NCI-H524 (cell line): ENCODE measurements at regions not wholly inside any gene's neighbourhood (a gene's known extent, or its start where the extent isn't known, plus 50 kb on each side); places are given as distances from the start of the nearest gene placed in this dataset.
A peak's percentile ranks its signal among the peaks of the same experiment; 100 is the strongest.

Source experiments
- DNase-seq, 2 experiments: peaks; one replicate each; lab custom pipeline; 2025; lab: John Stamatoyannopoulos, UW

DNA sequence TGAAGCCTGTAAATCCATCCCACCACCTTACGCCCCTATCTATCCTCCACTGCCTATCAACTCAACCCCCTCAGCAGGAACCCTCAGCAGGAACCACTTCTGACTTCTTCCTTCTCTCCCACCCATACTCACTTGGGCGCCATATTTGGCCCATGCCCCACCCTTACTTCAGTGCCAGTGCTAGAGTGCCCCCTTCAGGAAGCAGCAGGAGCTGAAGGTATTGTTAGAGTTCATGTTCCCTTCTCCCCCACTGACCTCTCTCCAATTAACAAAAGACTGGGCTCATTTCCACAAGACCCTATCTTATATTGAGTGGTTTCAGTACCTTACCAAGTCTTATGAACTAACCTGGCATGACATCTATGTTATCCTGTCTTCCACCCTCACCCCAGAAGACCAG is 363.1 kb upstream of the SLIT2 start:
- DNase-seq = no peak

GRCh38 chr4:19883841-19884240 is 367.9 kb upstream of the SLIT2 start:
- DNase-seq = no peak

DNA sequence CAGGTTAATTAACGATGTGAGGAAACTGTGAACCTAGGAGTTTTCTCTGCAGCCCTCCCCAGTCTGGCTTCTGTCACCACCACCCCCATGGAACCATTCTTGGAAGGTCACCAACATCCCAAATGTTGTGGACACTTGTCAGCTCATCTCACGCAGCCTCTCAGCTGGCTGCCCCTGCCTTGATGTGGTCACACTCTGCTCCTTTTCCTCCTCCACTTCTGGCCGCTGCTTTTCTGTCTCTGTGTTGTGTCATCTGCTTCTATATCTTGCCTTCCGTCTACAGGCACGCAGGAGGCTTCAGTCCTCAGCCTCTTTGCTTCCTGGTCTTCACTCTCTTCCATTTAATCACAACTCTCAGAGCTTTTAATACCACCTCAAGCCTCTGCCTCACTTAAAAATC is 371.5 kb upstream of the SLIT2 start:
- DNase-seq = no peak

GRCh38 chr4:19879330-19879729 is 372.4 kb upstream of the SLIT2 start:
- no peak for DNase-seq

GRCh38 chr4:19857991-19858390 is 393.7 kb upstream of the SLIT2 start:
- DNase-seq = no peak

GRCh38 chr4:19857380-19857779 is 394.3 kb upstream of the SLIT2 start:
- DNase-seq = no peak

DNA sequence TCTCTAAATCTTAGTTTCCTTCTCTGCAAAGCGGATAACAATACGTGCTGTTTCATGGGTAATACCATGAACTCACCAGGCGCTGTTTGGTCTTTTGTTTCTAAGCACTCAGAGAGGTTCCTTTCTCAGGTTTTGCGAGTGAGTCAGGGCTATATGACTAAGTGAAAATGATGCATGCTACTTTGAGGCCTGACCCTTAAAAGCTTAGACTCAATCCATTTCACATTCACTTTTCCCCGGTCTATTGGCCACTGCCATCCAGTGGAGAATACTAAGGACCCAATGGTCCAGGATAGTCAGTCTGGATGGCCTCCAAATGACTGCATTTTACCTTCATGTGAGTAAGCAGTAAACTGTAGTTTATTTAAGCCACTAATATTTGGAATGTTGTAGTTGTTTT is 400.8 kb upstream of the SLIT2 start:
- no peak for DNase-seq

GRCh38 chr4:19844446-19844845 is 407.3 kb upstream of the SLIT2 start:
- DNase-seq = peak; percentile 69 to 88

DNA sequence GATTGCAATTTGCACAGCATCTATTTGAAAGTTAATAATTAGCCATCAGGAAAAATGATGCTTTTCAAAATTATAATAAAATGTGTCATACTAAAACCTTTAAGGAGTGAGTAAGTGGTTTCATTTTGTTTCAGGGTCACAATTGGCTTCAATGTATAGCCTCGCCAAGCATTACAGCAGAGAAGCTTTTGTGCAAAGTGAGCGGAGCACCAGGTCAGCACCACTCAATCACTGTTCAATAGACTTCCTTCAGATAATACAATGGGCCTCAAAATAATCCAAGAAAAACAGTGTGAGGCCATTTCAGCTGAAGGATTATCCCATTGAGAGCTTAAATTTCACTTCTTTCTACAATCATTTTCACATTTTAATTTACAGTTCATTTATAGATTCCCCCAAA is 409.2 kb upstream of the SLIT2 start:
- DNase-seq = no peak

GRCh38 chr4:19838858-19839257 is 412.8 kb upstream of the SLIT2 start:
- no peak for DNase-seq

GRCh38 chr4:19835429-19835828 is 416.3 kb upstream of the SLIT2 start:
- no peak for DNase-seq

DNA sequence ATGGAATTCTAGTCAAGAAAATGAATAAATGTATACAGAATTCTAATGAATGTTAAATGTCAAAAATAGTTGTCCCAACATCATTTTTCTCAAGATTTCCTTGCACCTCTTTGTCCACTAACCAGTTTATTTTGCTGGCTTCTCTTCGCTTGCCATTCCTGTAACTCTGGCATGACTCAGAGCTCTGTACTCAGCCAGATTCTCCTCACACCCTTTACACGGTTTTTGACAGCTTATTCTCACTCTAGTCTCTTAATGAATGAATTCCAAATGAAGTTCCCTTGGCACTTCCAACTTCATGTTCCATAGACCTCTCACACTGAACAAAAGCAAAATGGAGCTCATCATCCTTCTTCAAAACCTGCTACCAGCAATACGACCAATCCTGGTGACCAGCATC is 419.3 kb upstream of the SLIT2 start:
- no peak for DNase-seq

- no peak for DNase-seq
These were observed 419.9 kb upstream of the SLIT2 start for GRCh38 chr4:19831644-19832285.

GRCh38 chr4:19829101-19829500 is 422.6 kb upstream of the SLIT2 start:
- DNase-seq = no peak

GRCh38 chr4:19823781-19824180 is 427.9 kb upstream of the SLIT2 start:
- peak in 1 of 2 experiments; percentile 32 for DNase-seq

DNA sequence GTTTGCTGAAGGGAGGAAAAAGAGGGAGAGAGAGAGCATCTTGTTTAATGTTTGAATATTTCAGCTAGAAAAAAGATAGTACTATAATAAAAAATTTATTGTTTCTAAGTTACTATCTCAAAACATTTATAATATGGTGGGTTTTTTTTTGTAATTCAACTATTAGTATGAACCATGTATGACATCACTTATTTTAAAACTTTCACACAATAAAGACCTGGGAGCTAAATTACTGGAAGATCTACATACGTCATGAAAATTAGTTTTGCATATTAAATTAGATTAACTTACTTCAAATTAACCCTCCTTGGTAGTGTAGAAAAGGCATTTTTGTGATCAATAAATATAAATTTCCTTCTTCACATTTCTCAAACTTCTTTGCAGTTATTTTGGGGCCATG is 432.0 kb upstream of the SLIT2 start:
- DNase-seq = no peak

DNA sequence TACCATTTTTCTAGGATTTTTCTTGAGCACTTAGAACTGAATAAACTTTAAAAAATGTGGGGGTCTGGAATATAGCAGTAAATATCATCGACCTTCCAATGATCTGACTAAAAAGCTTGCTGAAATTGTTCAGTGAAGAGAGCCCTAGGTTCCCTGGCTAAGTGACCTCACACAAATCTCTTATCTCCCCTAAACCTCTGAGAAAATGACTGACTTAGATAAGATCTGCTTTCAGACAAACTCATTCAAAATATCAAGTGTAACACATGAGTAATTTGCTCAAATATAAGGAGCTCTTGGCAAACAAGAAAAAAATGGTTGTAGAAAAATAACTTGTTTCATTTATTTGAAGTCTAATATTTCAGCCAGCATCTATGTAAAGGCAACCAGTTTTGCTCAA is 441.7 kb upstream of the SLIT2 start:
- DNase-seq = no peak

- no peak for DNase-seq
These were observed 444.2 kb upstream of the SLIT2 start for GRCh38 chr4:19807505-19807904.

- DNase-seq = no peak
These were observed 444.8 kb upstream of the SLIT2 start for GRCh38 chr4:19806865-19807264.

DNA sequence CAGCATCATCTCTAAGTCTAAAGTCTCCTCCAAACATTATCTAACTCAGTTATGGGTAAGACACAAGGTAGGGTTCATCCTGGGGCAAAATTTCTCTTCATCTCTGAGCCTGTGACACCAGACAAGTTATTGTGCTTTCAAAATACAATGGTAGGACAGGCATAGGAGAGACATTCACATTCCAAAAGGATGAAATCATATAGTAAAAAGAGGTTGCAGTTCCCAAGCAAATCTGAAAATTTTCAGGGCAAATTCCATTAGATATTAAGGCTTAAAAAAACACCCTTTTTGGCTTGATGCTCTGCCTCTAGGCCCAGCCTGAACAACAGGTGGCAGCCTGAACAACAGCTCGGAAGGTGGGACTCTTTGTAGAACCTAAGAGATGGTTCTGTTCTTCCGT is 448.3 kb upstream of the SLIT2 start:
- DNase-seq = no peak

GRCh38 chr4:19793831-19794230 is 457.9 kb upstream of the SLIT2 start:
- no peak for DNase-seq

GRCh38 chr4:19791422-19792123 is 460.1 kb upstream of the SLIT2 start:
- no peak for DNase-seq

DNA sequence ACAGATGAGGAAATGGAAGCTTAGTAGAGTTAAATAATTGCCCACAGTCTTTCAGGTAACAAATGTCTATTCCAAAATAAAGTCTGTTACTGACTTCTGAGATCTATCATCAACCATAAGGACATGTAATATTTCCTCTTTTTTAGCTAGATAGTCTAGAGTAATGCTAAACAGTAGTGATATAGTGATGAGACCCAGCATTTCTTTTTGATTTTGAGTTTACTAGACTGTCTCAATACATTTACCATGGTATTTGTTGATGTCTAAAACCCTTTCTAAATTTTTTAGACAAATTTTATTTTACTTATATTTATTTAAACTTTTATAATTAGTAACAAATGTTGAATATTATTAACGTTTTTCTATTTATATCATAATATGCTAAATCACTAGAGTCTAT is 465.1 kb upstream of the SLIT2 start:
- DNase-seq = no peak

DNA sequence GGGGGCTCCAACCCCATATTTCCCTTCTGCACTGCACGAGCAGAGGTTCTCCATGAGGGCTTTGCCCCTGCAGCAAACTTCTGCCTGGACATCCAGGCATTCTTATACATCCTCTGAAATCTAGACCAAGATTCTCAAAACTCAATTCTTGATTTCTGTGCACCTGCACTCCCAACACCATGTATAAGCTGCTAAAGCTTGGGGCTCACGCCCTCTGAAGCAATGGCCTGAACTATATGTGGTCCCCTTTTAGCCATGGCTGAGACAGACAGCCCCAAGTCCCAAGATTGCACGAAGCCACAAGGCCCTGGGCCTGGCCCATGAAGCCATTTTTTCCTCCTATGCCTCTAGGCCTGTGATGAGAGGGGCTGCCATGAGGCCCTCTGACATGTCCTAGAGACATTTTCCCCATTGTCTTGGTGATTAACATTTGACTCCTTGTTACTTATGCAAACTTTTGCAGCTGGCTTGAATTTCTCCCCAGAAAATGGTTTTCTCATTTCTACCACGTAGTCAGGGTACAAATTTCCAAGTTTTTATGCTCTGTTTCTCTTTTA is 468.0 kb upstream of the SLIT2 start:
- no peak for DNase-seq
